Endodermal cell (in vitro differentiated cells): ENCODE measurements at regions not wholly inside any gene's neighbourhood (a gene's known extent, or its start where the extent isn't known, plus 50 kb on each side); places are given as distances from the start of the nearest gene placed in this dataset.

ENCODE experiments used
- DNase-seq: peaks from one replicate; pipeline ENCODE4 v3.0.0-alpha.2; 2017
- H3K27ac ChIP-seq: 2 replicates; pipeline ENCODE4 v1.5.1; 2013; ENCODE audit warnings: mild to moderate bottlenecking, low read depth, low read length, moderate library complexity
- H3K27me3 ChIP-seq: 2 replicates; pipeline ENCODE4 v1.6.1; 2013; ENCODE audit warnings: mild to moderate bottlenecking, low read length, moderate library complexity; ENCODE audit not compliant: insufficient read depth, control insufficient read depth, poor library complexity, severe bottlenecking
- H3K36me3 ChIP-seq: 2 replicates; pipeline ENCODE4 v1.7.0; 2013; ENCODE audit warnings: mild to moderate bottlenecking, low read length, moderate library complexity; ENCODE audit not compliant: control insufficient read depth, insufficient read depth
- H3K4me1 ChIP-seq: one replicate; pipeline ENCODE4 v1.7.0; 2013; ENCODE audit warnings: low read length; ENCODE audit not compliant: control insufficient read depth, insufficient read depth
- H3K4me3 ChIP-seq: 2 replicates; pipeline ENCODE4 v1.5.1; 2013; ENCODE audit warnings: mild to moderate bottlenecking, low read length, moderate library complexity
- H3K9ac ChIP-seq: 2 replicates; pipeline ENCODE4 v1.6.1; 2013; ENCODE audit warnings: mild to moderate bottlenecking, low read length, moderate library complexity; ENCODE audit not compliant: poor library complexity, severe bottlenecking; ENCODE audit errors: extremely low read depth
- H3K9me3 ChIP-seq: 2 replicates; pipeline ENCODE4 v1.6.1; 2013; ENCODE audit warnings: mild to moderate bottlenecking, low read length, moderate library complexity; ENCODE audit not compliant: control insufficient read depth
- H3K27ac Mint-ChIP-seq: 2 replicates; pipeline ENCODE4 v1.8.0; 2020; ENCODE audit warnings: mixed read lengths
- H3K27me3 Mint-ChIP-seq: 2 replicates; pipeline ENCODE4 v1.8.0; 2021; ENCODE audit warnings: mild to moderate bottlenecking, mixed read lengths; ENCODE audit not compliant: insufficient read depth
- H3K36me3 Mint-ChIP-seq: 2 replicates; pipeline ENCODE4 v1.8.0; 2020; ENCODE audit warnings: low read depth, mixed read lengths
- H3K4me1 Mint-ChIP-seq: 2 replicates; pipeline ENCODE4 v1.8.0; 2020; ENCODE audit warnings: mixed read lengths
- H3K4me3 Mint-ChIP-seq: 2 replicates; pipeline ENCODE4 v1.8.0; 2020; ENCODE audit warnings: mild to moderate bottlenecking, moderate library complexity, mixed read lengths
- H3K9me3 Mint-ChIP-seq: 2 replicates; pipeline ENCODE4 v1.8.0; 2020; ENCODE audit warnings: mild to moderate bottlenecking, mixed read lengths
- WGBS, 2 experiments: methylation state at CpG; one replicate each; pipeline versions ENCODE4 v1.1.5 to v1.1.7; 2013; ENCODE audit warnings: missing lambda C conversion rate in 2 of 2, mixed read lengths in 1 of 2; ENCODE audit not compliant: insufficient coverage in 1 of 2, insufficient read length in 1 of 2; 5-methylcytosine and 5-hydroxymethylcytosine counted together
- TF ChIP-seq, protein P1 (sequence below): fragments of 200-600 bp; sonication (generic); conservative IDR thresholded peaks from 2 replicates; pipeline ENCODE4 v1.5.0; 2021; ENCODE audit warnings: antibody characterized with exemption, mild to moderate bottlenecking

GRCh38 chr4:20087522-20087911 is 164.2 kb upstream of the SLIT2 start:
- no peaks in the 10 kb centered on the region for H3K9me3 ChIP-seq
- TF ChIP-seq, protein P1, sequence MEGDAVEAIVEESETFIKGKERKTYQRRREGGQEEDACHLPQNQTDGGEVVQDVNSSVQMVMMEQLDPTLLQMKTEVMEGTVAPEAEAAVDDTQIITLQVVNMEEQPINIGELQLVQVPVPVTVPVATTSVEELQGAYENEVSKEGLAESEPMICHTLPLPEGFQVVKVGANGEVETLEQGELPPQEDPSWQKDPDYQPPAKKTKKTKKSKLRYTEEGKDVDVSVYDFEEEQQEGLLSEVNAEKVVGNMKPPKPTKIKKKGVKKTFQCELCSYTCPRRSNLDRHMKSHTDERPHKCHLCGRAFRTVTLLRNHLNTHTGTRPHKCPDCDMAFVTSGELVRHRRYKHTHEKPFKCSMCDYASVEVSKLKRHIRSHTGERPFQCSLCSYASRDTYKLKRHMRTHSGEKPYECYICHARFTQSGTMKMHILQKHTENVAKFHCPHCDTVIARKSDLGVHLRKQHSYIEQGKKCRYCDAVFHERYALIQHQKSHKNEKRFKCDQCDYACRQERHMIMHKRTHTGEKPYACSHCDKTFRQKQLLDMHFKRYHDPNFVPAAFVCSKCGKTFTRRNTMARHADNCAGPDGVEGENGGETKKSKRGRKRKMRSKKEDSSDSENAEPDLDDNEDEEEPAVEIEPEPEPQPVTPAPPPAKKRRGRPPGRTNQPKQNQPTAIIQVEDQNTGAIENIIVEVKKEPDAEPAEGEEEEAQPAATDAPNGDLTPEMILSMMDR, result no peak
- H3K4me1 ChIP-seq, result no peaks in the 10 kb centered on the region
- no peaks in the 10 kb centered on the region for H3K9me3 Mint-ChIP-seq
- H3K27ac ChIP-seq, result no peak overlapping the region
- no peak overlapping the region for H3K4me3 ChIP-seq
- H3K4me1 Mint-ChIP-seq, result no peaks in the 10 kb centered on the region
- WGBS, 2 experiments, result 84 to 94% methylated on average over 3 to 7 of the region's 8 CpGs
- H3K27me3 Mint-ChIP-seq, result peaks cover 3% of the 10 kb centered on the region
- H3K36me3 Mint-ChIP-seq, result no peaks in the 10 kb centered on the region
- H3K27ac Mint-ChIP-seq, result no peak overlapping the region
- peaks cover 5% of the 10 kb centered on the region for H3K27me3 ChIP-seq
- no peak overlapping the region for H3K4me3 Mint-ChIP-seq
- no peak overlapping the region for H3K9ac ChIP-seq
- H3K36me3 ChIP-seq, result no peaks in the 10 kb centered on the region
- no peak for DNase-seq

GRCh38 chr4:20086799-20087521 is 164.7 kb upstream of the SLIT2 start:
- no peak overlapping the region for H3K4me3 Mint-ChIP-seq
- no peaks in the 10 kb centered on the region for H3K4me1 Mint-ChIP-seq
- WGBS, 2 experiments, result 83 to 87% methylated on average over 4 to 6 of the region's 6 CpGs
- H3K36me3 Mint-ChIP-seq, result no peaks in the 10 kb centered on the region
- no peaks in the 10 kb centered on the region for H3K9me3 Mint-ChIP-seq
- Histone ChIP-seq H3K9me3 (no peaks in the 10 kb centered on the region), H3K4me1 (no peaks in the 10 kb centered on the region), H3K27ac (no peak overlapping the region), H3K4me3 (no peak overlapping the region), H3K36me3 (no peaks in the 10 kb centered on the region), H3K27me3 (peaks cover 5% of the 10 kb centered on the region), H3K9ac (no peak overlapping the region)
- DNase-seq, result peak; percentile 50
- no peak overlapping the region for H3K27ac Mint-ChIP-seq
- H3K27me3 Mint-ChIP-seq, result peaks cover 3% of the 10 kb centered on the region
- TF ChIP-seq, protein P1, result no peak

DNA sequence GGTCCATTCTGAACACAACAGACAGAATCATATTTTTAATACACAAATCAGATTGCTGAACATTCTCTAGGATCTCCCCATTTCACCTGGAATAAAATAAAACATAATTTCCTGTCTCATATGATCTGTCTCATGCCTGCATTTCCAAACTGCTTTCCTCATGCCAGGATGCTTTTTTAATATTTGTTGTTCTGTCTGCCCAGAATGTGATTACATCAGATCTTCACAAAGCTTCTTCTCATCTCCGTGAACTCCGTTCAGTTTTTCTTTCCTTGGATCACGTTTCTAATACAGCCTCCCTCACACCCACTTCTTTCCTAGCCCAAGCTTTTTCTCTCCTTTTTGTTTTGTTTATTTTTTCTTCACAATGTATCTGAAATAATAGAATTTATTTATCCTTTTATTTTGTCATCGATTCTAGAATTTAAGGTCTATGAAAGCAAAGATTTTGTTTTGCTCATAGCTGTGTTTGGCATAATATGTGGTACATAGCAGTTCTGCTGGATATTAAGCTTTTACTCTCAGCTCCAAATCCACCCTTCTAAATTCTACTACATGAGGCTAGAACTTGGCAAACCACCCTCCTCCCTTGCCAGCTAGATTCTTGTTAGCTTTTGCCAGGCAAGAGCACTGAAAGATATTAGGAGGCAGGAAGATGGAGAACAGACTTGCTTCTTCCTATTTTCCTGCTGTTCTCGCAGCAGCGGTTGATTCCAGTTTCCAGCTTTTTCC is 165.5 kb upstream of the SLIT2 start:
- Histone ChIP-seq H3K27ac (no peak overlapping the region), H3K4me1 (no peaks in the 10 kb centered on the region), H3K9me3 (no peaks in the 10 kb centered on the region), H3K36me3 (no peaks in the 10 kb centered on the region), H3K9ac (no peak overlapping the region), H3K4me3 (no peak overlapping the region), H3K27me3 (peaks cover 2% of the 10 kb centered on the region)
- H3K4me1 Mint-ChIP-seq, result no peaks in the 10 kb centered on the region
- H3K27ac Mint-ChIP-seq, result no peak overlapping the region
- TF ChIP-seq, protein P1, result no peak
- H3K36me3 Mint-ChIP-seq, result no peaks in the 10 kb centered on the region
- H3K27me3 Mint-ChIP-seq, result peaks cover 3% of the 10 kb centered on the region
- DNase-seq, result no peak
- H3K4me3 Mint-ChIP-seq, result no peak overlapping the region
- WGBS, 2 experiments, result 94 to 100% methylated on average over 2 to 6 of the region's 6 CpGs
- no peaks in the 10 kb centered on the region for H3K9me3 Mint-ChIP-seq
